ENCODE measurements at regions not wholly inside any gene's neighbourhood (a gene's known extent, or its start where the extent isn't known, plus 50 kb on each side); places are given as distances from the start of the nearest gene placed in this dataset.

DNA sequence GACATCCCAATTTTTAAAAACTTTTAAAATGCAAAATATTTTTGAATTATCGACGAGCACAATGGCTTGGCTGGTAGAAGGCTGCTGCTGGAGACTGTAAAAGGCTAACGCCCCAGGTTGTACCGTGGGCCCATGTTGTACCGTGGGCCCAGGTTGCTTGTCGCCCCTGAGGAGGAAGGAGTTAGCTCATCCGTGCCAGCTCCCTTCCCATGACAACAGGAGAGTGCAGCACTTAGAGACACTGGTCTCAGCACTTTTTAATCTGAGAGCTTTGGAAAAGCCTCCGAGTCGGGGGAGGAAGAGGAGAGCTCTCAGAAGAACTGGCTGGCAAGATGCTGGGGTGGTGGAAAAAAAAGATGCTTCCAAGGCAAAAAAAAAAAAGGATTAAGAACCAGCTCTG, 50.3 kb upstream of the CACNA1A start:
- TF ChIP-seq, protein P1, sequence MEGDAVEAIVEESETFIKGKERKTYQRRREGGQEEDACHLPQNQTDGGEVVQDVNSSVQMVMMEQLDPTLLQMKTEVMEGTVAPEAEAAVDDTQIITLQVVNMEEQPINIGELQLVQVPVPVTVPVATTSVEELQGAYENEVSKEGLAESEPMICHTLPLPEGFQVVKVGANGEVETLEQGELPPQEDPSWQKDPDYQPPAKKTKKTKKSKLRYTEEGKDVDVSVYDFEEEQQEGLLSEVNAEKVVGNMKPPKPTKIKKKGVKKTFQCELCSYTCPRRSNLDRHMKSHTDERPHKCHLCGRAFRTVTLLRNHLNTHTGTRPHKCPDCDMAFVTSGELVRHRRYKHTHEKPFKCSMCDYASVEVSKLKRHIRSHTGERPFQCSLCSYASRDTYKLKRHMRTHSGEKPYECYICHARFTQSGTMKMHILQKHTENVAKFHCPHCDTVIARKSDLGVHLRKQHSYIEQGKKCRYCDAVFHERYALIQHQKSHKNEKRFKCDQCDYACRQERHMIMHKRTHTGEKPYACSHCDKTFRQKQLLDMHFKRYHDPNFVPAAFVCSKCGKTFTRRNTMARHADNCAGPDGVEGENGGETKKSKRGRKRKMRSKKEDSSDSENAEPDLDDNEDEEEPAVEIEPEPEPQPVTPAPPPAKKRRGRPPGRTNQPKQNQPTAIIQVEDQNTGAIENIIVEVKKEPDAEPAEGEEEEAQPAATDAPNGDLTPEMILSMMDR (IDR thresholded peaks at IDR 0.05 in 8 of 11, conservative IDR thresholded peaks at IDR 0.05 in 3 of 11) = no peak
- no peak for TF ChIP-seq POLR2AphosphoS5 (IDR thresholded peaks at IDR 0.05)
